22Rv1 (cell line): ENCODE measurements at regions not wholly inside any gene's neighbourhood (a gene's known extent, or its start where the extent isn't known, plus 50 kb on each side); places are given as distances from the start of the nearest gene placed in this dataset.

Source experiments
- H3K27ac ChIP-seq: fragments of 450-650 bp; 2 replicates; pipeline ENCODE4 v1.5.1; 2017
- CTCF ChIP-seq: fragments of 450-650 bp; IDR thresholded peaks from 2 replicates; pipeline ENCODE4 v1.5.1; 2017; ENCODE audit warnings: mild to moderate bottlenecking
- ZFX ChIP-seq: fragments of 450-650 bp; IDR thresholded peaks from 2 replicates; pipeline ENCODE4 v1.6.1; 2017; ENCODE audit warnings: antibody characterized with exemption, borderline replicate concordance

- H3K27ac ChIP-seq = no peak overlapping the region
- no peak for TF ChIP-seq CTCF
- TF ChIP-seq ZFX = no peak
These were observed 146.6 kb downstream of the SEC61B start for GRCh38 chr9:99368341-99369326.

GRCh38 chr9:99369327-99369722 is 147.2 kb downstream of the SEC61B start:
- TF ChIP-seq CTCF = no peak
- no peak for TF ChIP-seq ZFX
- H3K27ac ChIP-seq = no peak overlapping the region

GRCh38 chr9:99370376-99370775 is 148.3 kb downstream of the SEC61B start:
- TF ChIP-seq ZFX (no peak), CTCF (no peak)
- no peak overlapping the region for H3K27ac ChIP-seq

GRCh38 chr9:99371376-99371775 is 149.3 kb downstream of the SEC61B start:
- H3K27ac ChIP-seq = no peak overlapping the region
- TF ChIP-seq CTCF (no peak), ZFX (no peak)

- H3K27ac ChIP-seq = no peak overlapping the region
- TF ChIP-seq ZFX (no peak), CTCF (no peak)
These were observed 151.8 kb downstream of the SEC61B start for GRCh38 chr9:99373912-99374311.

- TF ChIP-seq ZFX (no peak), CTCF (no peak)
- no peak overlapping the region for H3K27ac ChIP-seq
These were observed 152.7 kb downstream of the SEC61B start for GRCh38 chr9:99374793-99375192.

GRCh38 chr9:99375481-99375880 is 153.4 kb downstream of the SEC61B start:
- TF ChIP-seq ZFX = no peak
- H3K27ac ChIP-seq = no peak overlapping the region
